EH (cell line): ENCODE measurements at regions not wholly inside any gene's neighbourhood (a gene's known extent, or its start where the extent isn't known, plus 50 kb on each side); places are given as distances from the start of the nearest gene placed in this dataset.
"Not testable (repeated sequence)": the region's sequence is repeated elsewhere in the genome, so short reads cannot be mapped to it uniquely, and the experiment has no call there.

Experiments used
- DNase-seq: peaks from one replicate; pipeline ENCODE4 v3.0.0-alpha.2; 2015; ENCODE audit warnings: low read depth

GRCh38 chr10:6729861-6730344 lies 149.8 kb upstream of the PRKCQ start:
- no peak for DNase-seq

- DNase-seq = peak; percentile 68
Measured at GRCh38 chr10:6729071-6729774, 149.1 kb upstream of the PRKCQ start.

DNA sequence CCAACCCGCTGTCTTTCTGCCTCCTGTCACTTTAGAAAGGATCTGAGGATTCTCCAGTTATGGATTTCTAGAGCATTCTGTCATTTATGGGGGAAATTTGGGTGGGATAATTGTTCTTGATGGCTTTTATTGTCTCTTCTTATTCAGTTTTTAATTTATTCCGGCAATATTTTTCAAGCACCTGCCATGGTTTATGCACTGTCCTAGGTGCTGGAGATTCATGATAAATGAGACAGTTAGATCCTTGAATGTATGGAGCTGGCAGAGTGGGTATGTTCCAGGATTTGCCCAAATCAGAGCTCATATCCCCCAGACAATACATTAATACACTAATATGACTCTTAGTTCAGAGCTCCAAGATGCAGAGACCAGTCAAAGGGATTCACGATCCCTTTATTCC lies 146.8 kb upstream of the PRKCQ start:
- no peak for DNase-seq

GRCh38 chr10:6722616-6723004 lies 142.5 kb upstream of the PRKCQ start:
- peak; percentile 73 for DNase-seq

GRCh38 chr10:6721964-6722615 lies 142.0 kb upstream of the PRKCQ start:
- peak; percentile 97 for DNase-seq

DNA sequence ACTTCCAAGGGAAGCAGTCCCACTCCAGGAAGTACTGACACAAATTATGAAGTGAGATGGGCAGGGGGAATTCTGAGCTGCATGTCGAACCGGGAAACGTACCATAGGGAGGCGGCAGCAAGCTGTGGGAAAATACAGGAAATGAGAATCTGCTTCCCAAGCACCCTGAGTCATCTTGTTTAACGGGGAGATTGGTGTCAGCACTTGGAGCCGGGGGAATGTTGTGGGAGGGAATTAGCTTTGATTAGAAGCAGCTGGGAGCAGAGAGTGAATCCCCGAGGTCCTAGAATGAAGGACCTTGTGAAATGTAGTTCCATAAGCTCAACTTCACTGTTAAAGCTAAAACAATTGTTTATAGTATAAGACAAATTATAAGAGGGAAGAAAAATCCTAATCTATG lies 141.4 kb upstream of the PRKCQ start:
- peak; percentile 99 for DNase-seq

DNA sequence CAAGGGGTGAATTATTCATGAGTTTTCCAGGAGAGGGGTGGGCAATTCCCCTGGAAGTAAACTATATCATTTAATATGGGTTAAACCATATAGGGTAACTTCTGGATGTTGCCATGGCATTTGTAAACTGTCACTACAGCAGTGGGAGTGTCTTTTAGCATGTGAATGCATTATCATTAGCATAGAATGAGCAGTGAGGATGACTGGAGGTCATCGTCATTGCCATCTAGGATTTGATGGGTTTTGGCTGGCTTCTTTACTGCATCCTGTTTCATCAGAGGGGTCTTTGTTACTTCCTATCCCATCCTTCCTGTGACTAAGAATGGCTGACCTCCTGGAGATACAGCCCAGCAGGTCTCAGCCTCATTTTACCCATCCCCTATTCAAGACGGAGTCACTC lies 139.5 kb upstream of the PRKCQ start:
- DNase-seq = peak; percentile 5

GRCh38 chr10:6718550-6718949 lies 138.5 kb upstream of the PRKCQ start:
- DNase-seq = no peak

DNA sequence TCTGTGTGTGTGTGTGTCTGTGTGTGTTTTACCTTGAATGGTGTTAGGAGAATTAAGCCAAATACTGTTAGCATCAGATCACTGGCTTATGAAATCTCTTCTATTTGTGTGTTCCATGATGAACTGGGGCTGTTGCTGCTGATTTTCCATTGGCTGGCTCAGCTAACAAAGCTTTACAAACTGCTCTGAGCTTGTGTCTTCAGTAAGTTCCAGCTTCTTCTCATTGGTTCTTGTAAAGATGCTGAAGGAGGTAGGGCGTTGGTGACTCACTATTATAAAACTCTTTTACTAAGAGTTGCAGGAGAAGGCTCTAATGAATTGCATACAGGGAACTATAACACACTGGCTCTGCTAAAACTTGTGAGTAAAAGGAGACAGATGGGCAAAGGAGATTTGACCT lies 136.4 kb upstream of the PRKCQ start:
- peak; percentile 82 for DNase-seq

DNA sequence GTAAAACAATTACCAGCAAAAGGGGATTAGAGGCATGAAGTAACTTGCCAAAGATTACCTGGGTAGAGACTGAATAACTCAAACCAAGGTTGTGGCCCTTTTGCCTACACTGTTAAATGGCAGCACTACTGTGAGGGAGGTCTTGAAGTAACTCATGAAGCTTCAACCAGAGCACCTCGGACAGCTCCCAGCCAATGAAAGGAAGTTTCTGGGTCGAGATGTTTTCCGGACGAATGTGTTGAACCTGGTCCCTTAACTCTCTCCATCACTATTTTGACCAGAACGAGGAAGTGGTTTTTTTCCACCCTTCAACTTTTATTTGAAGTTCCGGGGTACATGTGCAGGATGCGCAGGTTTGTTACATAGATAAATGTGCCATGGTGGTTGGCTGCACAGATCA lies 133.6 kb upstream of the PRKCQ start:
- DNase-seq = peak; percentile 28

GRCh38 chr10:6713120-6713519 lies 133.0 kb upstream of the PRKCQ start:
- DNase-seq = no peak

DNA sequence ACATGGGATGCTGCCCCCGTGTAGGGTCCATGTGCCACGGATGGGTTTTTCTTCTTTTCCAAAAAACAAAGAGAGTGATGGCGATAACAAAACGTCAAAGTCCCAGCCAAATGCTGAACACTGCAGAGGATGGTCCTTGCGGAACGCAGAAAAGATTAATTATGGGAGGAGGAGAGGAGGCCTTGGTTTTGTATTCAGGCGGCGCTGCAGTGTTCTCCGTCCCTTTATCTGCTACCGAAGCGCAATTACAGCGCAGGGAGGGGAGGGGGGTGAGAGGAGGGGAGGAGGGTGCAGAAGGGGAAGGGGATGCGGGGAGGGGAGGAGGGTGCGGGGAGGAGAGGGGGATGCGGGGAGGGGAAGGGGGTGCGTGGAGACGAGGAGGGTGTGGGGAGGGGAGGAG lies 131.8 kb upstream of the PRKCQ start:
- DNase-seq = no peak

- no peak for DNase-seq
Measured at GRCh38 chr10:6711408-6711841, 131.3 kb upstream of the PRKCQ start.

DNA sequence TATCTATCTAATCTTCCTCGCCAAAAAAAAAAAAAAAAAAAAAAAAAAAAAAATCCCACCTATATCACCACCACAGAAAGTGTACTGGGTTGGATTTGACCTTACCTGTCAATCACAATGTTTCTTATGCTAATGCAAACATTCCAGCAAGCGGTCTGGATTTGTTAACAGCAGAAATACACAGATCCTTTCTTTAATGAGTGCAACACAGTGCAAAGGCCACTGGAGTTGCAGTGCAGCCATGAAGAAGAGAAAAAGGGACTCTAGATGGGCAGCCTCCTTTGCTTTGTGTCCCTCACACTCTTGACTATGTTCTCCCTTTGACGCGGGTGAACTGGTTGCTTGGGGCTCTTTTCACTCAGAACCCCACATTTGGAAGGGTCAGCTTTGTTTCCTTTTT lies 127.3 kb upstream of the PRKCQ start:
- no peak for DNase-seq

DNA sequence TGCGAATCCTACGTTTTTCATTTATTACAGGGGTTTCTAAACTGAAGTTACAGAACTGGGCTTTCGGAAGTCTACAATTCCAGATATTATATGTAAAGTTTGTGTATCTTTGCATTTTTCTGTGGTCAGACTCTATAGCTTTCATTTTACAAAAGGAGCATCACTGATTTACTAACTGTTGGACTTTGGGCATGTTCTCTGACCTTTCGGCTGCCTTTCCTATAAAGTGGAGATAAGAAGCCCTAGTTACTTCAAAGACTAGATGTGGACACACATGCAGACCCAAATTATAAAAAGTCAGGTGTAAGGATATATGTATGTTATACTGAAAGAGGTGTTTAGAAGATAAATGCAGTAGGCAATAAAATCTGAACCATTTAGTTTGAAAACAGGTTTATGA lies 126.6 kb upstream of the PRKCQ start:
- no peak for DNase-seq

DNA sequence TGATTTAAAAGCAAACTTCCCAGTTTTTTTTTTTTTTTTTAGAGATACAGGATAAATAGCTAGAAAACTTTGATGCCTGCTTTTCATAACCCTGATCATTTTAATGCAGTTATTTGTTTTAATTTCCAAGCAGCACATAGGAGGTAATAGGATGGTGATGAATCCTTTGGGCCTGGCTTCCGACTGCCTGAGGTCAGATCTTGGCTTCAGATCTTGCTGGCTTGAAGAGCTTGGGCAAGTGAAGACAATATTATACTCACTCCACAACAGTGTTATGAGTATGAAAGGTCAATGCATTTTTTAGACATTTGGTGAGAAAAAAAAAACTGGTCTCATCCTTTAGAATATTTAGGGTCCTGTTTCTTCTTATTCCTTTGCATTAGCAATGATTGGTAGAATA lies 124.8 kb upstream of the PRKCQ start:
- no peak for DNase-seq

- DNase-seq = not testable (repeated sequence)
Measured at GRCh38 chr10:6702833-6703232, 122.8 kb upstream of the PRKCQ start.

- no peak for DNase-seq
Measured at GRCh38 chr10:6702030-6702429, 122.0 kb upstream of the PRKCQ start.

DNA sequence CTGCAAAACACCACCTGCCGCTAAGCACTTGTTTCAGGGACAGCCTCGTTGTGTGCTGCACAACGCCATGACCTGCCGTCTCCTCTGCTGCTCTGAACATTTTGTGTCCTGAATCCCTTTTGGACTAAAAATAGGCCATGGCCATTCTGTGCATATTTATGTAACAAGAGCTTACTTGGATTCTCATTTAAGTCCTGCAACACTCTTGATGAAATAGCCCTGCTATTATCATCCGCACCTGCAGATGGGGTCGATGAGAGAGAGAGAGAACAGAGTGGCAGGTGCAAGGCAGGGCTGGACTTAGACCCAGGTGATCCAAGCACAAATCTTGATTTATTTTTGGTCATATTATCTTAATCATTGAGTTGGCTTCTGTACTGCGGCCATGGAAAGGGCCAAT lies 121.2 kb upstream of the PRKCQ start:
- DNase-seq = no peak

DNA sequence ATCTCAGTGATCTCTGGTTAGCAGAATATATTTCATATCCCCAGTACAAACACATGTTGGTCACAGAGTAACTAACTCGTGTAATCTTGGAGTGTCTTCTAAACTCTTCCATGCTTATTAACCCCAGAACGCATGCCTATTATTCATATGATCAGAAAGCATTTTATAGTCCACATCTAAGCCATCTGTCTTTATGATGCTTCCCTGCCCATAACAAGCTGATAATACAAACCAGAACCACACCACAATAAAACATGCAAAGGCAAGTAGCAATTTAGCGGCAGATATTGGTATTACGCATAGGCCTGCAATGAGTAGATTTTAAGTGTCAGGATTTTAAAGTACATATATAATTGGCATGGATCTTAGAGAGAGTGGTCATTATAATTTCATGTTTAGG lies 120.0 kb upstream of the PRKCQ start:
- DNase-seq = no peak

GRCh38 chr10:6699336-6699735 lies 119.3 kb upstream of the PRKCQ start:
- peak; percentile 2 for DNase-seq

- no peak for DNase-seq
Measured at GRCh38 chr10:6695519-6695918, 115.4 kb upstream of the PRKCQ start.

GRCh38 chr10:6694447-6695140 lies 114.5 kb upstream of the PRKCQ start:
- peak; percentile 59 for DNase-seq
